NCI-H146 treated with DMSO at 0.1 percent for 48 hours (cell line): ENCODE measurements at regions not wholly inside any gene's neighbourhood (a gene's known extent, or its start where the extent isn't known, plus 50 kb on each side); places are given as distances from the start of the nearest gene placed in this dataset.

Experiments used
- DNase-seq: peaks from one replicate; lab custom pipeline; 2025; ENCODE audit not compliant: unreplicated experiment; lab: John Stamatoyannopoulos, UW

DNA sequence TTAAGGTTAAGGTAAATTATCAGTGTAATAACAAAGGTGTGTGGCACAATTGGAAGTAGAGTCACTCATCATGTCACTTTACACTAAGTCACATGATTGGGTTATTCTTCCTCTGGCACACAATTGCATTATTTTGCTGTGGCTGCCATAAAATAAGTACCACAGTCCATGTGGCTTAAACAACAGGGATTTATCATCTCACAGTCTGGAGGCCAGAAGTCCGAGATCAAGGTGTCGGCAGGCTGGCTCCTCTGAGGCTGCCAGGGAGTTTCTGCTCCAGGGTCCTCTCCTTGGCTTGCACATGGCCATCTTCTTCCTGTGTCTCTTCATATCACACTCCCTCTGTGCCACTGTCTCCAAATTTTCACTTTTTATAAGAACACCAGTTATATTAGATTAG is 421.2 kb downstream of the CMPK2 start:
- DNase-seq, result no peak

DNA sequence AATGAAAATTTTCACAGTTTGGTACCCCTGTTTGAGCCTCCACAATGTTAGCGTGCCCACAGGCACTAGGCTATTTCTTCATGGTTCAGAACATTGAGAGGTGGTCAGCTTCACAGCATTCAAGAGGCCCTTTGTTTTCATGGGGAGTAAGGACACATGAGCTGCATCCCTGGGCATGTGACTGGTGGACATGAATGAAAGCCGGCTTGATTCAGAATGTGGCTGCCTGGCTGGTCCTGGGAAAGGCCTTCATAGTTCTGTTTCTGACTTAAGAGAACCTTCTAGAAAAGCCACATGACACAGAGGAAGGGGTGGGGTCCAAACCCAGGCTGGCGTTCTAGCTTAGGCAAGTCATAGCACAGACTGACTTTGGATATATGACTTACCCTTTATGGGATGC is 420.6 kb downstream of the CMPK2 start:
- DNase-seq, result no peak

DNA sequence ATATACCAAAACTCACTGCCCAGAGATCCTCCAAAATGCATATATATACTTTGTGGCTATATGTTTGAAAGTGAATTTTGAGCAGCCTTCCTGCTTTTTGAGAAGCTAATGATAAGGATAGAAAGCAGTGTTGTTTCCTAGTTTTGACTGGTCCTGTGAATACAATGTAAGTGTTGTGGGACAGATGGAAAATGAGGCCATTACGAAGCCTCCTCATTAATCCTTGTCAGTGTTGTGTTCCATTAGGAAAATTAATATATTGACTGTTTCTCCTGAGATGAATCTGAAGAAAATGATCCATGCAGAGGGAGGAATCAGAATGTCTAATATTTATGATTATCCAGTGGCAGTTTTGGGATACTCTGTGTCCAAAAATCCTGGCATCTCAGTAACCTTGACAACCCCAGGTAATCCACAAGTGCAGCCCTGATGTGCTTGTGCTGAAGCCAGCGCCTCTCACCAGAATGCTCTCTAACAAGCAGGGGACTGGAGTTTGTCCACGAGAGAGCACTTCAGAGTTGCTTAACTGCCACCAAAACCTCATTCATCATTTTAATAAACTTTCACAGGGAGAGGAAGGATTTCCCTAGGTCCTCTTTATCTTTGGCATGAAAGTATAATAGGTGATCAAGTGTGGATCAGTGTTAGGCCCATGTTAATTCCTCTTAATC is 418.6 kb downstream of the CMPK2 start:
- DNase-seq, result no peak

DNA sequence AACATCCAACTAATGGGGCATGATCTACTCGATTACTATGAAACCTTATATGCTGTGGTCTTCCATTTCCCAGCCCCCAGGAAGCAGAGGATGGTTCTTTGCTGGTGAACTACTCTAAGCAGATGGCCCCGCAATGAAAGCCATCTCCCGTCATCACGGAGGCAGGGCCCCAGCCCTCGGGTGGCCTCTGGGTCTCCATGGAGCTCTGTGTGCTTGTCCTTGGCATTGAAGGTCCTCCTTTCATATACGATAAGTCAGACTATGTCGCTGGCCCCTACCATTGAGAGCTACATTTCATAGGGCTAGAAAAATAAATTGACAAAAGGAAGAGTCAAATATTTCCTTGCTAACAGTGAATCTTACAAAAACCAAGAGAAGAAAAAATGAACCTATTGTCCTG is 416.8 kb downstream of the CMPK2 start:
- DNase-seq, result no peak

DNA sequence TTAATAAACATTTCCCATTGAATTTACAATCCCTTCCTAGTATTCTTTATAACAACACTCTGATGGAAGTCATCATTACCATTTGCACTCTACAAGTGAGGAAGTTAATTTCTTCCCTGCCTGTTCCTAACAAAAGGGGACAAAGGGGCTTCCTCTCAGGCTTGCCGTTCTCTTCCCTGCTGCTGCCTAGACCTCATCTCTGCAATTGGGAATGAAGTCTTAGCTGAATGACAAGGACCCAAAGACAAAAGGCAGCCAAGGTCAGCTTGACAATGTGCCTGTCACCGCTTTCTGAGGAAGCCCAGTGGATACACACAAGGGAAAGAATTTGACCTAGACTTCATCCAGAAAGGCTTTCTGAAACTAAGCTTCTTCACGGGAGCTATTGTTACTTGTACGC is 416.4 kb downstream of the CMPK2 start:
- DNase-seq, result no peak

DNA sequence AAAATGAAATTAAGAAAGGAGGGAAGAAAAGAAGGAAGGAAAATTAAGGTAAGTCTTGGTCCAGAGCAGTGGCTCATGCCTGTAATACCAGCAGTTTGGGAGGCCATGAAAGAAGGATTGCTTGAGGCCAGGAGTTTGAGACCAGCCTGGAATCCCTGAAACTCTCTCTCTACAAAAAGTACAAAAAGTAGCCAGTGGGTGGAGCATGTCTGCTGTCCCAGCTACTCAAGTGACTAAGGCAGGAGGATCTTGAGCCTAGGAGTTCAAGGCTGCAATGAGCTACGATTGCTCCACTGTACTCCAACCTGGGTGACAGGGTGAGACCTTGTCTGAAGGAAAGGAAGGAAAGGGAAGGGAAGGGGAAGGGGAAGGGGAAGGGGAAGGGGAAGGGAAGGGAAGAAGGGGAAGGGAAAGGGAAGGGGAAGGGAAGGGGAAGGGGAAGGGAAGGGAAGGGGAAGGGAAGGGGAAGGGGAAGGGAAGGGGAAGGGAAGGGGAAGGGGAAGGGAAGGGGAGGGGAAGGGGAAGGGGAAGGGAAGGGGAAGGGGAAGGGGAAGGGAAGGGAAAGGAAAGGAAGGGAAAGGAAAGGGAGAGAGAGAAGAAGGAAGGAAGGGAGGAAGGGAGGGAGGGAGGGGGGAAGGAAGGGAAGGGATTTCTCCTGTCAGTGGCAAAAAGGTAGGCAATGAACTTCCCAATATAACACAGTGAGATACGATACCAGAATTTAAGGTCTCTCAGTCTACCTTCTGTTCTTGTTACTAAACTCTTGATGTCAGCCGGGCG is 412.8 kb downstream of the CMPK2 start:
- no peak for DNase-seq

DNA sequence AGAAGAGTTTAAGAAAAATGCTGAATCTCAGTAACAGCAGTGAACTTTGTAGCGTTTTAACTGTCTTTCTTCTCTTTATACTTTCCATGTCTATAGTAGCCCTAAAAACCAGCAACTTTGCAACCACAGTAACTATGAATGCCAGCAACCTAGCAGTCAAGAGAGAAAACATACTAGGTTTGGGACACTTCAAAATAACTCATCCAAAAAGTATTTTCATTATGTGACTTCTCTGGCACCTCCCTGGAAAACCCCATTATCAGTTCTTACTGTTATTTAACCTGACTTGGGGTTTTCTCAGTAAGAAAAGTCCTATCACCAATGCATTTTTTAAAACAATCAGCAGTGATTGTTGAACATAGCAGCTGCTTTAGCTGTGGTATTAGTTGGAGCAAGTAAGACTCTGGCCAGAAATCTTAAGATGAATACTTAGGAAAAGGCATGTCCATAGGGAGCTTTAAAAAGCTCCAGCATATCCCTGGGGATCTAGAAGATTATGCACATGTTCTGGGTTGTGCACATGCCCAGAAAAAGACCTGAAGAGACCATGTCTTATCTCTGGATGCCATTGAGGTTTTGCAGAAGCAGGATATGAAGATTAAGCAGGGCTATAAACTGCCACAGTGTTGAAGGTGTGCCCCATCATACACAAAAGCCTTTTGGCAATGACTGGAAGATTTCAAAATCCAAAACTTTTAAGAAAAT is 411.3 kb downstream of the CMPK2 start:
- no peak for DNase-seq

DNA sequence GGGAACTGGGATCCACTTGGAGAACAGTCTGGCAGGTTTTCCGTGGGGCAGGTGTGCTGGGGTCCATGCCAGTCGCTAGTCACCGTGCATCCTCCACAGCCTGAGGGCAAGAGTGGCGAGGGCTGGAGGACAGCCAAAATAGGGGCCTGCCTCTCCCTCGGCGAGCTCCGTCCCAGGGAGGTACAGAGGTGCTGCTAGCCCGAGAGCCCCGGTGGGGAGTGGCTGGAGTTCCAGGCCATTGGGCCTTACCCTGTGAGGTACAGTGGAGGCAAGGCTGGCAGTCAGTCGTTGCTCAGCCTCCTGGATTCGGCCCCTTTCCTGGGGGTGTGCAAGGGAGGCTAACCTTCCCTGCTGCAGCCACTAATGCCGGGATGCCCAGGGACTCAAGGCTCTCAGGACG is 406.6 kb downstream of the CMPK2 start:
- DNase-seq, result no peak

DNA sequence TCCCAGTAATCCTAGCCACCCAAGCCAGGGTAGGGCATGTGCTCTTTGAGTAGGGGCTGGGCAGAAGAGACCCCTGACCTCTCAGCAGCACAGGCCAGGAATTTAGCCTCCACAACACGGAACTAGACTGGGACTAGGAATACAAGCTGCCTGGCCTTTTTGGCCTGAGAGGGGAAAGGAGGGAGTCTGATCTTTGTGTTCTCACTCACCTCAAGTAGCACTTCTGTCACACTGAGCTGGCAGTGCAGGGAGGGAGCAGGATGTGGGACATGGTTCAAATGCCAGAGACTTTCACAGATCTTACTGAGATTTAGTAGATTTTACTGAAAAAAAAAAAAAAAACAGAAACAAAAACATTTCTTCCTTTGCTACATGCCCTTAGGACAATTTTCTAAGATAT is 395.2 kb downstream of the CMPK2 start:
- DNase-seq, result no peak

DNA sequence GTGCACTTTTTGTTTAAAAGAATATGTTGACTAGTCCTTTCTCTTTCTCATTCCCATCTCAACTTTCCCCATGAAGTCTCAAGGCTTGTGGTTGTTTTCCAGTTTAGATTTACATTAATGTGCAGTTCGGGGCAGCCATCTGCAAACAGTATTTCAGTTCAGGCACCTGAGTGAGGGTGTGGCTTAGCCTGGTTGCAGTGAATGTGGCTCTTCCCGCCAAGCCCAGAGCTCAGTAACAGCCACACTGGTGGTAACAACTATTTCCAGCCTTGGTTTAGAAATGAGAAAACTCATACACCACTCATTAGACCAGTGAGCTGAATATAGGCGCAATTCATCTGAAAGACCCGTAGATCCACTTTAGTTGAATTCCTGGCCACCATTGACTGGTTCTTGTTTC is 394.3 kb downstream of the CMPK2 start:
- DNase-seq, result no peak

DNA sequence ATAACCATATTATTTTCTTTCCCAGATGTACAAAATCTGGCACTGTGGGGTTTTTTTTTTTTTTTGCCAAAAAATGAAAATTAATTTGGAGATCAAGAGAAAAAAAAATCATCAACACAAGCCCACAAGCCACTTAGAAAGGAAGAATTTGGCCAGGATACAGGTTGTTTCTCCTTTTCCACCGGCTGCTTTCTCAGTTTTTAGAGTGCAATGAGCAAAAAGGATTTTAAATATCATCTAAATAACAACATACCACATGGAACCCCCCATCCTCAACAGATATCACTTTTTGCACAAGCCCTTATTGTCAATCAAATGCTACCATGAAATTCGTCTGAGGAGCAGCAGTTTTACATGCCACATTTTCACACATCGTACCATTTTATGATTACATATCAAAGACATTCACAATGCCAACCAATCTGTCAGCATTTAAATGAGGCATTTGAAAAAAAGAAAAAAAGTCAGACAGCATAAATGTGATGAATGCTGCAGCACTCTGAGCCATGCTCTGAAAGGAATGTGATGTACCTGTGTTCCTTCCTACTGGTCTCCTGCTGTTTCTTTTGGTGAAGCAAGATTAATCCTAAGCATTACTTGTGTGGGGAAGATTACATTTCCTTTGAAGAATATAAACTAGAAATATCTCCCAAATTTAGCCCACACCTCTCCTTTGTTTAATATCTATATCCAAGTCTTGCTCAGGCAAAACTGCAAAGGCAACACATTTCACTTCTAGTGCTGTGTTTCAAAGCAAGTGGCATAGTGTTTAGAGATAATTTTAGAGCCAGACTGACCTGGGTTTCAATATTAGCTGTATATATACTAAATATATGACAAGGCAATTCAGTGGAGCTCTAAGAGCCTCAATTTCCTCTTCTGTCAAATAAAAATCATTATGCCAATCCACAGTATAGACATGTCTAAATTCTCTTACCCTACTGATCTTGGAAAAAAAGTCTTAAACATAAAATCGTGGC is 391.3 kb downstream of the CMPK2 start:
- DNase-seq, result no peak

DNA sequence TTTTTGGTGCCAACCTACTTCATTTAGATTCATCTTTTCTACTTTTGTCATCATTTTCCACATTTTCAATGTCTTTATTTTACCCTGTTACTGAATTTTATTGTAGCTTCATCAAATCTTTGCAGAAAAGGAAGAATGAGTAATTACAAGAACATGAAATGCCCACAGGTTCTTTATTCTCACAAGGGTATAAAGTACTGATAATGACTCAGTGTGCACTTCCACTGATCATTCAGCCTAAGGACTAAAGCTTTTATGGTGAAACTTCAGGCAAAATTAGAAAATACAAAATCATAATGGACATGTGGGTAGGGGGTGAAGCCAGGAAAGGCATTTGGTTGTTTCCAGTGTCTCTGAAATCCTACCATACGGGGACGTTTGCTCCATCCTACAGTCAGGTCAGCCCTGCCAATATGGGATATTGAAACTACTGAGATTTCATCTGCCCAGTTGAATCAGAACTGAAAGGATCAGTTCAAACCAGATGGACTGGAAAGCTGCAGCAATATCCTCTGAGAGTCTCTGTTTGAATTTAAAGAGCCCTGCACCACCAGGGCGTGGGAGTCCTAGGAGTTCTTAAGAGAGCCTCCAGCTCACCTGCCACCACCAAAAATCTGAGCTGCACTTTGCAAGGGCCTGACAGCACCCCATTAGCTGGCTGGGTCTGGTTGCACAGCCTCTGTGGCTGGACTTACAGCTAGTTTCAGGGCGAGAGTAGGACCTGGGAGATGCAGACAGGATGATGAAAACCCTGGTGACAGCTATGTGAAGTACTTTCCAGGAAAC is 390.4 kb downstream of the CMPK2 start:
- no peak for DNase-seq

DNA sequence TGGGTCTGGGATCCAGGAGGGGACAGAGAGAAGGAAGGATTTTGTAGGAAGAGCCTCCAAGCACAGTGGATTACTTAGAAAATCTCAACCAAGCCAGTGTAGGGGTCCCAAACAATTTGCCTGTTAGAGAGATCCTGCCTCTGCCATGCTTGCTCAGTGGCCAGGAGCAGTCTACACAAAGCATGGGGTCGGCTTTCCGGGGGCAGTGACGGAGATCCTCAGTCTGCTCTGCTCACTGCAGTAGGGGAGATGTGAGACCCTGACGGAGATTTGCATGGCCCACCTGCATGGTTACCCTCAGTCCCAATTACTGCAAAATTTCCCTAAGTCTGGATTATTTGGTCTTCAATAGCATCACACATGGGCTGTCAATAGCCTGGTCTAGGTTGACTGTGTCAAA is 385.2 kb downstream of the CMPK2 start:
- no peak for DNase-seq

DNA sequence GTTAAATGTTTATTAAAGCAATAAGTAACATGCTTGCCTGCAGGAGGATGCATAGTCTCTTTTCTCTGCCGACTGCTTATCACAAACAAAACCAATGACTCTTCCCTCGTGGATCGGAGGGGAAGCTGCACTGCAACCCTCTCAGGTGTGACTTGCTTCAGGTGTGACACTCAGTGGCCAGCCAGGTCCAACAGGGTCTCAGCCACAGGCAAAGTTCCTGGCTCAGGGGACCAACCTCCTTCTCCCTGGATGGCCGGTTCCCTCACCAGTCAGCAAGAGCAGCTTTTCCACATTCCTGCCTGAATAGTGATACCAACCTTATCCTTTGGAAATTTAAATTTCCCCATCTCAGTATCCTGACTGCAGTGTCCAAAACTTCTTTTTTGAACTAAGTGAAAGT is 383.5 kb downstream of the CMPK2 start:
- DNase-seq, result no peak

DNA sequence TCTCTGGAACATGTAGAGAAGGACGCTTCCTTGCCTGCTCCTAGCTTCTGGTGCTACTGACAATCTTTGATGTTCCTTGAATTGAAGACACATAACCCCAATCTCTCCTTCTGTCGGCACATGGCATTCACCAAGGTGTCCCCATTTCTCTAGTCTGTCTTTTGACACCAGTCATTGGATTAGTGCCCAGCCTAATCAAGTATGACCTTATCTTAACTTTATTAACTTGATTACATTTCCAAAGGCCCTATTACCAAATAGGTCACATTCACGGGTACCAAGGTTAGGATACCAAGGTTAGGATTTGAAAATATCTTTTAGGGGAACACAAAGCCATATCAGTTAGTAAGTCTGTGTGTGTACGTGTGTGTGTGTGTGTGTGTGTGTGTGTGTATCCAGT is 377.9 kb downstream of the CMPK2 start:
- DNase-seq, result no peak

DNA sequence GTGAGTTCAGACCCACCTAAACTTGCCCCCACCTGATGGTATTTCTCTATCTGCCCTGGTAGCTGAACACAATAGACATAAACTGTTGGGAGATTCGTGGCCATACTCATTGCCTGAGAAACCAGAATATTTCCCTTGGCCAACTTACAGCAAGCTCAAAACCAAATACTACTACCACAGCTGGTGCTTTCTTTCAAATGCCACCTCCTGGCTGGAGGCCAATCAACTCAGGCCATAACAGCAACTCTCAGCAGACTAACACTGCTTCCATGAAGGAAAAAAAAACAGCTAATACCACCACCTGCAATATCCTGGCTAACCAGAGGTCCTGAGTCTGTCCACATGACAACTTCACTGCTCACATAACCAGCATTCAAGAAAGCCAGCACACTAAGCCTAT is 373.1 kb downstream of the CMPK2 start:
- DNase-seq, result no peak

DNA sequence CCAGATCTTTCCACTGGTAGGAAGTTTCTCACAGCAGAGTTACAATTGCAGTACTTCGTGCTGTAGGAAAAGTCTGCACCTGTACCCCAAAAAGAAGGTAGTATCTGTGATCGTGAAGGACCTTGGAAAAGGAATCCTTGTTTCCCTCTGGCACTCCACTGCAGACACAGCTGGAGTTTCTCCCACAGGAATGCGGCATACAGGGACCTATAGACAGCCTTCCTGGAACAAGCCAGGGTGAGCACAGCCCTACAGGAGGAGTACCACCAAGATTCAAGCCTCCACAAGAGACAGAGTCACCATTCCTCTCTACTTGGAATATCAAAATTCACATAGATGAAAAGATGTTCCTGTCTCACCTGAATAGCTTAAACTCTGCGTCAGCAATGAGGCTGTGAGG is 372.4 kb downstream of the CMPK2 start:
- no peak for DNase-seq

DNA sequence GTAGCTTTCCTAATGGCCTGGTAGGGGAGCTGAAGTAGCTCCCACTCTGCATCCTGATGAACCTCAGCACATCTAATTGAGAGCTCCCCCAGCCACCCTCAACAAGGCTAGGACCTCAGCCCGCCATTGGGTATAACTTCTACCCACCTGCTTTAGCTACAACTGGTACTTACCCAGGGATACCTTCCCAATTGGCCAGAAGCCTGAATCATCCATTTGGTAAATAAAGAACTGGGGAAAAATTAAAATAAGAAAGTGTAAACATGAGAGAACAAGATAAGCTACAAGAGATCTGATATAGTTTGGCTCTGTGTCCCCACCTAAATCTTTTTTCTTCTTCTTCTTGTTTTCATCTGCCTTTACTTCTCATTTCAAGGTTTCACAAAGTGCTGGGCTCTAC is 372.0 kb downstream of the CMPK2 start:
- no peak for DNase-seq

DNA sequence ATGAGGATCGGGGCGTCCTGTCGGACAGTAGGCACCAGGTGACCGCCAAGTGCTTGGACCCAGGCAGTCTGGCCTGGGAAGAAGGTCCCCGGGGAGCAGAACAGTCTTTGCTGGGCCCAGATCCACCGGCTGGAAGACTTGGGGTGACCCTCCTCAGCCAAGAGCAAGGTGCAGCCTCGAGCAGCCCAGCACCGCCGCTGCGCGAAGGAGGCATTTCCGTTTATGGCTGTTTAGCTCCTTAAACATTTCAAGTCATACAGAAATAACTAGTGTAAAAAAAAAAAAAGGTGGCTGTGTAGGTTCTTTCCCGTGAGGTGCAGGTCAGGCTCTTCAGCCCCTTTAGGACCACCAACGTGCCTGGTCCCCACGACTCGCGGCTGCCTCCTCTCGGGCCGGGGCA is 370.2 kb downstream of the CMPK2 start:
- DNase-seq, result no peak

DNA sequence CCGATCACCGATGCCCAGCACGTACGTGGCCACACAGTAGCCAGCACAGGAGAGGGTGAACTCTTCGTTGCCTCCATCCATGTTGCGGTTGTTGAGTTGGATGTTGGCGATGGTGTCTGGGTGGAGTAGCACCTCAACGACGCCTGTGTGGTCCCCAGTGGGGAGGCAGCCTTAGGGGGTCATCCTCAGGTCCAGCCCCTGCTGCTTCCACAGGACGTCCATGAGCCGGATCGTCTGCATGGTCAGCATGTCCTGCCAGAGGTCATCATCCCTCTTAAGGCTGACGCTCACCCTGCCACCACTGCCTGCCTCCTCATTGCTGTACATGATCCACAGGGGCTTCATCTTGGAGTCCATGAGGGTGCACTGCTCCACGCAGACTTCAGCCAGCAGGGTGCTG is 369.3 kb downstream of the CMPK2 start:
- DNase-seq, result no peak
